Peyer's patch (tissue), 4 donors: ENCODE measurements at regions not wholly inside any gene's neighbourhood (a gene's known extent, or its start where the extent isn't known, plus 50 kb on each side); places are given as distances from the start of the nearest gene placed in this dataset.

Experiments used
- CTCF ChIP-seq, 6 experiments: fragments of 450-650 bp in 4 of 6; fragments of 200-600 bp in 2 of 6; sonication (generic) in 1 of 6; IDR thresholded peaks; one replicate each; pipeline ENCODE4 v1.5.1; 2017 to 2019; ENCODE audit warnings: antibody characterized with exemption in 6 of 6, mild to moderate bottlenecking in 3 of 6, moderate library complexity in 1 of 6
- POLR2A ChIP-seq, 2 donors: fragments of 450-650 bp; IDR thresholded peaks; one replicate each; pipeline ENCODE4 v1.5.1; 2017; ENCODE audit warnings: antibody characterized with exemption in 2 of 2, mild to moderate bottlenecking in 2 of 2, moderate library complexity in 2 of 2

GRCh38 chr5:110134963-110135935, 445.5 kb downstream of the MAN2A1 start:
- TF ChIP-seq POLR2A (IDR thresholded peaks at IDR 0.05) (no peak), CTCF (IDR thresholded peaks at IDR 0.05) (no peak)
